ENCODE measurements at regions not wholly inside any gene's neighbourhood (a gene's known extent, or its start where the extent isn't known, plus 50 kb on each side); places are given as distances from the start of the nearest gene placed in this dataset.

- Histone ChIP-seq H3K4me2 (ENCODE audit: low read length) (no peak overlapping the region), H2AK5ac (ENCODE audit: low read length) (no peak overlapping the region), H3K4ac (ENCODE audit: low read depth, low read length) (no peak overlapping the region), H3K27ac (ENCODE audit: low read depth, low read length) (no peak overlapping the region), H3K27me3 (ENCODE audit: insufficient read depth, low read length) (no peaks in the 10 kb centered on the region), H3K23ac (ENCODE audit: low read length) (no peak overlapping the region), H2BK12ac (ENCODE audit: low read length) (no peak overlapping the region), H3K36me3 (ENCODE audit: control insufficient read depth in 1 of 2, insufficient read depth in 2 of 2, low read length in 2 of 2) (no peaks in the 10 kb centered on the region), H3K4me3 (ENCODE audit: low read depth, low read length) (no peak overlapping the region), H3K79me2 (ENCODE audit: control insufficient read depth, insufficient read depth, low read length, poor library complexity) (no peaks in the 10 kb centered on the region), H3K9ac (ENCODE audit: low read length) (no peak overlapping the region), H3K18ac (ENCODE audit: low read length) (no peak overlapping the region), H2AFZ (ENCODE audit: insufficient read depth, low read length, poor library complexity) (no peak overlapping the region), H4K12ac (ENCODE audit: low read depth, low read length) (no peak overlapping the region), H2BK5ac (ENCODE audit: low read depth, low read length, poor library complexity) (no peak overlapping the region), H4K8ac (ENCODE audit: low read depth, low read length) (no peak overlapping the region), H3K9me3 (ENCODE audit: insufficient read depth, low read depth, low read length) (no peaks in the 10 kb centered on the region), H2BK120ac (ENCODE audit: insufficient read depth, low read length, poor library complexity) (no peak overlapping the region), H3K79me1 (ENCODE audit: low read length) (no peaks in the 10 kb centered on the region), H3K14ac (ENCODE audit: low read length) (no peak overlapping the region), H3K4me1 (ENCODE audit: control insufficient read depth in 1 of 2, insufficient read depth in 2 of 2, low read length in 2 of 2) (no peaks in the 10 kb centered on the region), H4K91ac (ENCODE audit: low read depth, low read length) (no peak overlapping the region)
- WGBS (ENCODE audit: extremely low coverage, insufficient coverage, insufficient read length) = no CpG with 5 or more reads among the region's 4 CpGs
- DNase-seq = no peak
Observed at GRCh38 chr12:60847281-60847680, 1251.5 kb downstream of the SLC16A7 start.

- Histone ChIP-seq H4K12ac (ENCODE audit: low read depth, low read length) (no peak overlapping the region), H3K36me3 (ENCODE audit: control insufficient read depth in 1 of 2, insufficient read depth in 2 of 2, low read length in 2 of 2) (no peaks in the 10 kb centered on the region), H3K14ac (ENCODE audit: low read length) (no peak overlapping the region), H3K4ac (ENCODE audit: low read depth, low read length) (no peak overlapping the region), H4K91ac (ENCODE audit: low read depth, low read length) (no peak overlapping the region), H3K27ac (ENCODE audit: low read depth, low read length) (no peak overlapping the region), H3K4me1 (ENCODE audit: control insufficient read depth in 1 of 2, insufficient read depth in 2 of 2, low read length in 2 of 2) (no peaks in the 10 kb centered on the region), H2BK12ac (ENCODE audit: low read length) (no peak overlapping the region), H2BK5ac (ENCODE audit: low read depth, low read length, poor library complexity) (no peak overlapping the region), H2AFZ (ENCODE audit: insufficient read depth, low read length, poor library complexity) (no peak overlapping the region), H3K79me2 (ENCODE audit: control insufficient read depth, insufficient read depth, low read length, poor library complexity) (no peaks in the 10 kb centered on the region), H4K8ac (ENCODE audit: low read depth, low read length) (no peak overlapping the region), H3K4me3 (ENCODE audit: low read depth, low read length) (no peak overlapping the region), H3K27me3 (ENCODE audit: insufficient read depth, low read length) (no peaks in the 10 kb centered on the region), H3K9me3 (ENCODE audit: insufficient read depth, low read depth, low read length) (no peaks in the 10 kb centered on the region), H3K79me1 (ENCODE audit: low read length) (no peaks in the 10 kb centered on the region), H3K18ac (ENCODE audit: low read length) (no peak overlapping the region), H3K23ac (ENCODE audit: low read length) (no peak overlapping the region), H3K4me2 (ENCODE audit: low read length) (no peak overlapping the region), H2AK5ac (ENCODE audit: low read length) (no peak overlapping the region), H3K9ac (ENCODE audit: low read length) (no peak overlapping the region), H2BK120ac (ENCODE audit: insufficient read depth, low read length, poor library complexity) (no peak overlapping the region)
- WGBS (ENCODE audit: extremely low coverage, insufficient coverage, insufficient read length) = no CpG with 5 or more reads among the region's 3 CpGs
- DNase-seq = no peak
Observed at GRCh38 chr12:60849723-60850122, 1253.9 kb downstream of the SLC16A7 start.

- Histone ChIP-seq H3K27me3 (ENCODE audit: insufficient read depth, low read length) (no peaks in the 10 kb centered on the region), H3K4ac (ENCODE audit: low read depth, low read length) (no peak overlapping the region), H2AFZ (ENCODE audit: insufficient read depth, low read length, poor library complexity) (no peak overlapping the region), H4K12ac (ENCODE audit: low read depth, low read length) (no peak overlapping the region), H2BK5ac (ENCODE audit: low read depth, low read length, poor library complexity) (no peak overlapping the region), H3K36me3 (ENCODE audit: control insufficient read depth in 1 of 2, insufficient read depth in 2 of 2, low read length in 2 of 2) (no peaks in the 10 kb centered on the region), H4K8ac (ENCODE audit: low read depth, low read length) (no peak overlapping the region), H2AK5ac (ENCODE audit: low read length) (no peak overlapping the region), H3K9me3 (ENCODE audit: insufficient read depth, low read depth, low read length) (no peaks in the 10 kb centered on the region), H3K4me3 (ENCODE audit: low read depth, low read length) (no peak overlapping the region), H4K91ac (ENCODE audit: low read depth, low read length) (no peak overlapping the region), H3K79me1 (ENCODE audit: low read length) (no peaks in the 10 kb centered on the region), H3K79me2 (ENCODE audit: control insufficient read depth, insufficient read depth, low read length, poor library complexity) (no peaks in the 10 kb centered on the region), H3K18ac (ENCODE audit: low read length) (no peak overlapping the region), H3K4me1 (ENCODE audit: control insufficient read depth in 1 of 2, insufficient read depth in 2 of 2, low read length in 2 of 2) (no peaks in the 10 kb centered on the region), H3K9ac (ENCODE audit: low read length) (no peak overlapping the region), H2BK12ac (ENCODE audit: low read length) (no peak overlapping the region), H2BK120ac (ENCODE audit: insufficient read depth, low read length, poor library complexity) (no peak overlapping the region), H3K14ac (ENCODE audit: low read length) (no peak overlapping the region), H3K4me2 (ENCODE audit: low read length) (no peak overlapping the region), H3K27ac (ENCODE audit: low read depth, low read length) (no peak overlapping the region), H3K23ac (ENCODE audit: low read length) (no peak overlapping the region)
- DNase-seq = no peak
- no CpG with 5 or more reads among the region's 2 CpGs for WGBS (ENCODE audit: extremely low coverage, insufficient coverage, insufficient read length)
Observed at GRCh38 chr12:60853407-60853806, 1257.6 kb downstream of the SLC16A7 start.

GRCh38 chr12:60863421-60863820, 1267.6 kb downstream of the SLC16A7 start:
- H2BK12ac ChIP-seq (ENCODE audit: low read length) = no peak overlapping the region
- no peak for DNase-seq
- H3K18ac ChIP-seq (ENCODE audit: low read length) = no peak overlapping the region
- no peak overlapping the region for H4K8ac ChIP-seq (ENCODE audit: low read depth, low read length)
- no peaks in the 10 kb centered on the region for H3K4me1 ChIP-seq (ENCODE audit: control insufficient read depth in 1 of 2, insufficient read depth in 2 of 2, low read length in 2 of 2)
- H3K23ac ChIP-seq (ENCODE audit: low read length) = no peak overlapping the region
- H3K9ac ChIP-seq (ENCODE audit: low read length) = no peak overlapping the region
- H3K4me2 ChIP-seq (ENCODE audit: low read length) = no peak overlapping the region
- no peak overlapping the region for H4K12ac ChIP-seq (ENCODE audit: low read depth, low read length)
- H3K9me3 ChIP-seq (ENCODE audit: insufficient read depth, low read depth, low read length) = no peaks in the 10 kb centered on the region
- no peak overlapping the region for H4K91ac ChIP-seq (ENCODE audit: low read depth, low read length)
- no peak overlapping the region for H2BK5ac ChIP-seq (ENCODE audit: low read depth, low read length, poor library complexity)
- no peak overlapping the region for H3K4me3 ChIP-seq (ENCODE audit: low read depth, low read length)
- no peaks in the 10 kb centered on the region for H3K36me3 ChIP-seq (ENCODE audit: control insufficient read depth in 1 of 2, insufficient read depth in 2 of 2, low read length in 2 of 2)
- no peak overlapping the region for H2AK5ac ChIP-seq (ENCODE audit: low read length)
- H2AFZ ChIP-seq (ENCODE audit: insufficient read depth, low read length, poor library complexity) = no peak overlapping the region
- H3K79me1 ChIP-seq (ENCODE audit: low read length) = no peaks in the 10 kb centered on the region
- H2BK120ac ChIP-seq (ENCODE audit: insufficient read depth, low read length, poor library complexity) = no peak overlapping the region
- H3K79me2 ChIP-seq (ENCODE audit: control insufficient read depth, insufficient read depth, low read length, poor library complexity) = no peaks in the 10 kb centered on the region
- H3K27ac ChIP-seq (ENCODE audit: low read depth, low read length) = no peak overlapping the region
- H3K4ac ChIP-seq (ENCODE audit: low read depth, low read length) = no peak overlapping the region
- H3K14ac ChIP-seq (ENCODE audit: low read length) = no peak overlapping the region
- no peaks in the 10 kb centered on the region for H3K27me3 ChIP-seq (ENCODE audit: insufficient read depth, low read length)
- WGBS (ENCODE audit: extremely low coverage, insufficient coverage, insufficient read length) = no CpG with 5 or more reads among the region's 1 CpG

All from trophoblast cell (in vitro differentiated cells and primary cell).